ENCODE measurements at regions not wholly inside any gene's neighbourhood (a gene's known extent, or its start where the extent isn't known, plus 50 kb on each side); places are given as distances from the start of the nearest gene placed in this dataset.

DNA sequence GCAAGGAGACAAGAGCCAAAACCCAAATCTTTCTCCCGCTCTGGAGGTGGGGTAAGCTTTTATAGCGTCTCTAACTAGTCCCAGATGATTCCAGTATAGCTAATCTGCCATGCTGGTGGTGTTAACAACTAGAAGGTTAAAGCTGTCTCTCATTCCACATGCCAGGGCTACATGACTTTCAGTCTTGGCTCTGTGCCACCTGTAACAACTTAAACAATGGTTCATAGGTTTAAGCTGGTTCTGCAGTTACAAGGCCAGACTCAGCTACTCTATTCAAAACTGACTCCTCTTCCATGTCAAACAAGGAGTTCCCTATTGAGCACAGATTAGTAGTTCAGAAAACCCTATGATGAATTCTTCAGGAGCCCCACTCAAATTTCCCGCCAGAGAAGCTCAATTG lies 128.9 kb downstream of the ELOVL4 start:
- Histone ChIP-seq H3K4me3 (ENCODE audit: extremely low read depth in 1 of 4, insufficient read depth in 2 of 4, low read depth in 3 of 4, low read length in 4 of 4) (no peak overlapping the region), H3K4me2 (ENCODE audit: insufficient read depth in 1 of 2, low read depth in 2 of 2, low read length in 2 of 2) (no peak overlapping the region), H3K79me2 (ENCODE audit: control insufficient read depth in 1 of 2, insufficient read depth in 2 of 2, low read length in 2 of 2) (no peaks in the 10 kb centered on the region), H2AK5ac (ENCODE audit: low read depth, low read length) (no peak overlapping the region), H2BK5ac (ENCODE audit: low read depth, low read length) (no peak overlapping the region), H3K27me3 (replicated peaks in 1 of 4; ENCODE audit: control insufficient read depth in 3 of 4, extremely low read depth in 1 of 4, insufficient read depth in 3 of 4, low read length in 3 of 4) (no peaks in the 10 kb centered on the region), H4K91ac (replicated peaks; ENCODE audit: insufficient read length, low read length) (no peak overlapping the region), H2BK20ac (ENCODE audit: low read length) (no peak overlapping the region), H3K9me3 (ENCODE audit: insufficient read depth in 2 of 2, low read depth in 1 of 2, low read length in 1 of 2) (no peaks in the 10 kb centered on the region), H3K23me2 (ENCODE audit: low read depth, low read length) (no peaks in the 10 kb centered on the region), H3K23ac (ENCODE audit: insufficient read length) (no peak overlapping the region), H2BK15ac (ENCODE audit: low read length) (no peak overlapping the region), H3K79me1 (ENCODE audit: low read depth, low read length) (no peaks in the 10 kb centered on the region), H2BK12ac (ENCODE audit: low read depth, low read length) (no peak overlapping the region), H3K36me3 (ENCODE audit: control insufficient read depth in 2 of 4, insufficient read depth in 4 of 4, low read length in 3 of 4) (no peaks in the 10 kb centered on the region), H2BK120ac (replicated peaks; ENCODE audit: low read depth, low read length) (no peak overlapping the region), H3K4me1 (replicated peaks in 1 of 4; ENCODE audit: control insufficient read depth in 3 of 4, insufficient read depth in 4 of 4, low read length in 3 of 4) (no peaks in the 10 kb centered on the region), H3K56ac (replicated peaks; ENCODE audit: insufficient read length, low read depth, low read length) (no peak overlapping the region), H3K4ac (replicated peaks; ENCODE audit: insufficient read length, low read depth, low read length) (no peak overlapping the region), H3K9ac (replicated peaks in 1 of 4; ENCODE audit: extremely low read depth in 1 of 4, low read depth in 3 of 4, low read length in 3 of 4) (no peak overlapping the region), H4K20me1 (replicated peaks in 1 of 2; ENCODE audit: control insufficient read depth in 1 of 2, insufficient read depth in 2 of 2, low read length in 2 of 2) (no peaks in the 10 kb centered on the region), H4K5ac (ENCODE audit: insufficient read length, low read depth, low read length) (no peak overlapping the region), H3K27ac (ENCODE audit: low read depth, low read length) (no peak overlapping the region), H3K18ac (ENCODE audit: extremely low read depth, low read length) (no peak overlapping the region), H3K14ac (ENCODE audit: insufficient read length) (no peak overlapping the region), H4K8ac (ENCODE audit: extremely low read depth, insufficient read depth, low read length) (no peak overlapping the region), H2AFZ (ENCODE audit: low read length) (no peak overlapping the region)
- FAIRE-seq (no peak), DNase-seq (ENCODE audit: low read depth in 1 of 2, low spot score in 2 of 2) (no peak)
- TF ChIP-seq SP2 (IDR thresholded peaks at IDR 0.05; ENCODE audit: low read length), result no peak
- TF ChIP-seq RXRA (IDR thresholded peaks at IDR 0.05; ENCODE audit: insufficient read depth, low read depth, low read length), result no peak
- no peak for TF ChIP-seq TBP (IDR thresholded peaks at IDR 0.05; ENCODE audit: low read depth, low read length)
- TF ChIP-seq CREB1 (IDR thresholded peaks at IDR 0.05), result no peak
- TF ChIP-seq POU5F1 (IDR thresholded peaks at IDR 0.05; ENCODE audit: low read depth, low read length), result no peak
- no peak for TF ChIP-seq RBBP5 (IDR thresholded peaks at IDR 0.05; ENCODE audit: borderline replicate concordance, low read depth, low read length)
- TF ChIP-seq, protein P1, sequence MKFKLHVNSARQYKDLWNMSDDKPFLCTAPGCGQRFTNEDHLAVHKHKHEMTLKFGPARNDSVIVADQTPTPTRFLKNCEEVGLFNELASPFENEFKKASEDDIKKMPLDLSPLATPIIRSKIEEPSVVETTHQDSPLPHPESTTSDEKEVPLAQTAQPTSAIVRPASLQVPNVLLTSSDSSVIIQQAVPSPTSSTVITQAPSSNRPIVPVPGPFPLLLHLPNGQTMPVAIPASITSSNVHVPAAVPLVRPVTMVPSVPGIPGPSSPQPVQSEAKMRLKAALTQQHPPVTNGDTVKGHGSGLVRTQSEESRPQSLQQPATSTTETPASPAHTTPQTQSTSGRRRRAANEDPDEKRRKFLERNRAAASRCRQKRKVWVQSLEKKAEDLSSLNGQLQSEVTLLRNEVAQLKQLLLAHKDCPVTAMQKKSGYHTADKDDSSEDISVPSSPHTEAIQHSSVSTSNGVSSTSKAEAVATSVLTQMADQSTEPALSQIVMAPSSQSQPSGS (IDR thresholded peaks at IDR 0.05; ENCODE audit: low read length), result no peak
- TF ChIP-seq, protein P2, sequence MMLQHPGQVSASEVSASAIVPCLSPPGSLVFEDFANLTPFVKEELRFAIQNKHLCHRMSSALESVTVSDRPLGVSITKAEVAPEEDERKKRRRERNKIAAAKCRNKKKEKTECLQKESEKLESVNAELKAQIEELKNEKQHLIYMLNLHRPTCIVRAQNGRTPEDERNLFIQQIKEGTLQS (IDR thresholded peaks at IDR 0.05; ENCODE audit: insufficient read depth, low read depth, low read length), result no peak
- no peak for TF ChIP-seq GTF2F1 (IDR thresholded peaks at IDR 0.05; ENCODE audit: borderline replicate concordance, low read depth, low read length)
- no peak for TF ChIP-seq EGR1 (IDR thresholded peaks at IDR 0.05; ENCODE audit: borderline replicate concordance, low read depth, low read length)
- TF ChIP-seq MAFK (IDR thresholded peaks at IDR 0.05; ENCODE audit: low read depth, low read length), result no peak
- no peak for TF ChIP-seq CHD2 (IDR thresholded peaks at IDR 0.05; ENCODE audit: low read length)
- no peak for TF ChIP-seq GABPA (IDR thresholded peaks at IDR 0.05; ENCODE audit: borderline replicate concordance, insufficient read depth, low read length)
- TF ChIP-seq CBX8 (IDR thresholded peaks at IDR 0.05; ENCODE audit: borderline replicate concordance, low read depth, low read length), result no peak
- 92% methylated on average over 3 of the region's 3 CpGs; no CpG with 5 or more reads in 1 of the 2 experiments for whole genome bisulfite sequencing, 2 experiments (ENCODE audit: extremely low coverage in 1 of 2, insufficient coverage in 1 of 2, insufficient read length in 1 of 2, insufficient replicate concordance in 2 of 2, low coverage in 1 of 2, low lambda C conversion rate in 2 of 2, missing lambda C conversion rate in 1 of 2)
- ChIA-PET CTCF (ENCODE audit: partially characterized antibody) (interaction anchor here (0.9 to 2.1 kb wide), 5 partner anchors 8 to 187 kb away, joined by 3 to 9 read pairs (median 3); partner anchors contain the start of gene SH3BGRL2), POLR2A (ENCODE audit: partially characterized antibody) (no interaction called here)

Data from H1 (cell line).